DND-41 (cell line): ENCODE measurements at regions not wholly inside any gene's neighbourhood (a gene's known extent, or its start where the extent isn't known, plus 50 kb on each side); places are given as distances from the start of the nearest gene placed in this dataset.
"Not testable (repeated sequence)": the region's sequence is repeated elsewhere in the genome, so short reads cannot be mapped to it uniquely, and the experiment has no call there.

Experiments
- ATAC-seq: fragments of 200-7000 bp; cut with Tn5 transposase; 3 replicates; pipeline ENCODE4 v1.9.1; 2021; ENCODE audit warnings: low read depth; ENCODE audit not compliant: insufficient read depth
- DNase-seq: peaks from one replicate; pipeline ENCODE4 v3.0.0-alpha.2; 2020
- H2AFZ ChIP-seq: 2 replicates; pipeline ENCODE4 v1.6.0; 2012; ENCODE audit warnings: low read depth, low read length
- H3K27ac ChIP-seq: 2 replicates; pipeline ENCODE4 v1.5.1; 2012; ENCODE audit warnings: low read length, inconsistent platforms
- H3K27me3 ChIP-seq: fragments of 200-600 bp; sonication (generic); 2 replicates; pipeline ENCODE4 v1.6.0; 2012; ENCODE audit warnings: low read length, mild to moderate bottlenecking, inconsistent platforms; ENCODE audit not compliant: insufficient read depth, poor library complexity
- H3K36me3 ChIP-seq: 2 replicates; pipeline ENCODE4 v1.5.1; 2012; ENCODE audit warnings: low read length, inconsistent platforms; ENCODE audit not compliant: insufficient read depth
- H3K4me1 ChIP-seq: 2 replicates; pipeline ENCODE4 v1.5.1; 2012; ENCODE audit warnings: mild to moderate bottlenecking, low read length; ENCODE audit not compliant: insufficient read depth
- H3K4me2 ChIP-seq: 2 replicates; pipeline ENCODE4 v1.6.0; 2012; ENCODE audit warnings: mild to moderate bottlenecking, moderate library complexity, low read length, inconsistent platforms; ENCODE audit not compliant: insufficient read depth
- H3K4me3 ChIP-seq, 2 experiments: fragments of 200-600 bp in 1 of 2; shearing (Covaris generic) in 1 of 2; 2 replicates each; pipeline ENCODE4 v1.5.1; 2012 to 2016; ENCODE audit warnings: inconsistent platforms in 2 of 2, low read length in 2 of 2, mild to moderate bottlenecking in 2 of 2, low read depth in 1 of 2, moderate library complexity in 1 of 2
- H3K79me2 ChIP-seq: 2 replicates; pipeline ENCODE4 v1.6.0; 2012; ENCODE audit warnings: low read length, inconsistent platforms; ENCODE audit not compliant: insufficient read depth
- H3K9ac ChIP-seq: 2 replicates; pipeline ENCODE4 v1.6.0; 2012; ENCODE audit warnings: low read depth, mild to moderate bottlenecking, inconsistent platforms, low read length, moderate library complexity
- H3K9me3 ChIP-seq: 2 replicates; pipeline ENCODE4 v1.5.1; 2012; ENCODE audit warnings: low read length, moderate library complexity, mild to moderate bottlenecking, inconsistent platforms; ENCODE audit not compliant: insufficient read depth, severe bottlenecking
- H4K20me1 ChIP-seq: 2 replicates; pipeline ENCODE4 v1.6.0; 2012; ENCODE audit warnings: low read length; ENCODE audit not compliant: insufficient read depth
- EZH2 ChIP-seq: IDR thresholded peaks from 3 replicates; pipeline ENCODE4 v1.6.1; 2012; ENCODE audit warnings: borderline replicate concordance, low read depth, mild to moderate bottlenecking, moderate library complexity, low read length, inconsistent platforms; ENCODE audit not compliant: severe bottlenecking
- TF ChIP-seq, protein P1 (sequence below): IDR thresholded peaks from 2 replicates; pipeline ENCODE4 v1.5.1; 2012; ENCODE audit warnings: borderline replicate concordance, low read length, moderate library complexity, mild to moderate bottlenecking; ENCODE audit not compliant: poor library complexity, severe bottlenecking; ENCODE audit errors: extremely low read depth

- Histone ChIP-seq H3K4me2 (no peak overlapping the region), H3K79me2 (no peaks in the 10 kb centered on the region), H3K4me1 (no peaks in the 10 kb centered on the region), H4K20me1 (no peaks in the 10 kb centered on the region), H3K27ac (no peak overlapping the region), H2AFZ (no peak overlapping the region), H3K27me3 (peaks cover 2% of the 10 kb centered on the region), H3K36me3 (no peaks in the 10 kb centered on the region), H3K4me3 (no peak overlapping the region), H3K9me3 (no peaks in the 10 kb centered on the region), H3K9ac (no peak overlapping the region)
- no peak for DNase-seq
- TF ChIP-seq, protein P1, sequence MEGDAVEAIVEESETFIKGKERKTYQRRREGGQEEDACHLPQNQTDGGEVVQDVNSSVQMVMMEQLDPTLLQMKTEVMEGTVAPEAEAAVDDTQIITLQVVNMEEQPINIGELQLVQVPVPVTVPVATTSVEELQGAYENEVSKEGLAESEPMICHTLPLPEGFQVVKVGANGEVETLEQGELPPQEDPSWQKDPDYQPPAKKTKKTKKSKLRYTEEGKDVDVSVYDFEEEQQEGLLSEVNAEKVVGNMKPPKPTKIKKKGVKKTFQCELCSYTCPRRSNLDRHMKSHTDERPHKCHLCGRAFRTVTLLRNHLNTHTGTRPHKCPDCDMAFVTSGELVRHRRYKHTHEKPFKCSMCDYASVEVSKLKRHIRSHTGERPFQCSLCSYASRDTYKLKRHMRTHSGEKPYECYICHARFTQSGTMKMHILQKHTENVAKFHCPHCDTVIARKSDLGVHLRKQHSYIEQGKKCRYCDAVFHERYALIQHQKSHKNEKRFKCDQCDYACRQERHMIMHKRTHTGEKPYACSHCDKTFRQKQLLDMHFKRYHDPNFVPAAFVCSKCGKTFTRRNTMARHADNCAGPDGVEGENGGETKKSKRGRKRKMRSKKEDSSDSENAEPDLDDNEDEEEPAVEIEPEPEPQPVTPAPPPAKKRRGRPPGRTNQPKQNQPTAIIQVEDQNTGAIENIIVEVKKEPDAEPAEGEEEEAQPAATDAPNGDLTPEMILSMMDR = no peak
- no peak for TF ChIP-seq EZH2
- ATAC-seq = no peak
These were observed 299.6 kb downstream of the INHBA start for GRCh38 chr7:41403291-41403690.

GRCh38 chr7:41401833-41402232 is 301.1 kb downstream of the INHBA start:
- TF ChIP-seq EZH2 = no peak
- TF ChIP-seq, protein P1 = no peak
- Histone ChIP-seq H4K20me1 (no peaks in the 10 kb centered on the region), H3K4me3 (no peak overlapping the region), H3K9me3 (no peaks in the 10 kb centered on the region), H3K27me3 (peaks cover 2% of the 10 kb centered on the region), H3K4me1 (no peaks in the 10 kb centered on the region), H3K79me2 (no peaks in the 10 kb centered on the region), H3K27ac (no peak overlapping the region), H2AFZ (no peak overlapping the region), H3K36me3 (no peaks in the 10 kb centered on the region), H3K9ac (no peak overlapping the region), H3K4me2 (no peak overlapping the region)
- no peak for DNase-seq
- ATAC-seq = no peak

DNA sequence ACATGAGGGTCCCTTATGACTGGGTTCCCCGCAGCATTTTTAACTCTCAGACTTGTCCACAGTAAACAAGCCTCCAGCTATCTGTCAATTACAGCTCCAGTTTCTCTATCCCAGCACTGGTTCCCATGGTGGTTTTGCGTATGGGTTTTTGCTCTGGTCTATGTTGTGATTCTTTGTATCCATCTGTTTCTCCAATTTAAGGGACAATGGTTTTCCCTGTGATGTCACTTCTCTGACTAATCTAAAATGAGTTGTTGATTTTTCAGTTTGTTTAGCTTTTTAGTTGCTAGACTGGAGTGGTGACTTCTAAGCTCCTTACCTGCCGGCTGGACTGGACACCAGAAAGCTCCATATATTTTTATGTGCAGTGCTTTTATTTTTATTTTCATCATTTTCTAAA is 303.7 kb downstream of the INHBA start:
- ATAC-seq (no peak), DNase-seq (no peak)
- Histone ChIP-seq H3K4me1 (no peaks in the 10 kb centered on the region), H4K20me1 (no peaks in the 10 kb centered on the region), H3K36me3 (no peaks in the 10 kb centered on the region), H2AFZ (no peak overlapping the region), H3K27ac (no peak overlapping the region), H3K79me2 (no peaks in the 10 kb centered on the region), H3K4me3 (no peak overlapping the region), H3K9ac (no peak overlapping the region), H3K27me3 (peaks cover under 1% of the 10 kb centered on the region), H3K4me2 (no peak overlapping the region), H3K9me3 (no peaks in the 10 kb centered on the region)
- TF ChIP-seq EZH2 = no peak
- TF ChIP-seq, protein P1 = no peak

DNA sequence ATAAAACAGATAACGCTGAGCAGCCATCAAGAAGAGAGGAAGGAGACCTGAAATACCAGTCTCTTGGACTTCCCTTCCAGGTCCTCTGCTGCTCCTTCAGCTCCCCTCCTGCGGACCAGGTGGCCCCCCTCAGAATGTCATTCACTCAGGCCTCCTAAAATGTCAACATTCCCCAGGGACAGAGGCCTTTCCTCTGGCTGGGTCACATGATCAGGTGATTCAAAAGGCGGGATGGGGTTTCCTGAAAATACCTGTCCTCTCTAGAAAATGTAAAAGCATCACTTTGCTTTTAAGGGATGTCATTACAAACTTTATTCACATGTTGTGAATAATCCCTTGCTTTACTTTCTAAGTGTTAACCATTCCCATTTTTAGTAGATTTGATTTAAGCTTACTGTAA is 311.1 kb downstream of the INHBA start:
- H3K36me3 ChIP-seq = no peaks in the 10 kb centered on the region
- no peaks in the 10 kb centered on the region for H4K20me1 ChIP-seq
- no peaks in the 10 kb centered on the region for H3K27me3 ChIP-seq
- no peaks in the 10 kb centered on the region for H3K9me3 ChIP-seq
- no peak overlapping the region for H3K4me3 ChIP-seq
- ATAC-seq (no peak), DNase-seq (no peak)
- no peaks in the 10 kb centered on the region for H3K4me1 ChIP-seq
- TF ChIP-seq EZH2 = no peak
- TF ChIP-seq, protein P1 = no peak
- no peak overlapping the region for H3K4me2 ChIP-seq
- H2AFZ ChIP-seq = no peak overlapping the region
- no peak overlapping the region for H3K9ac ChIP-seq
- H3K27ac ChIP-seq = no peak overlapping the region
- H3K79me2 ChIP-seq = no peaks in the 10 kb centered on the region

DNA sequence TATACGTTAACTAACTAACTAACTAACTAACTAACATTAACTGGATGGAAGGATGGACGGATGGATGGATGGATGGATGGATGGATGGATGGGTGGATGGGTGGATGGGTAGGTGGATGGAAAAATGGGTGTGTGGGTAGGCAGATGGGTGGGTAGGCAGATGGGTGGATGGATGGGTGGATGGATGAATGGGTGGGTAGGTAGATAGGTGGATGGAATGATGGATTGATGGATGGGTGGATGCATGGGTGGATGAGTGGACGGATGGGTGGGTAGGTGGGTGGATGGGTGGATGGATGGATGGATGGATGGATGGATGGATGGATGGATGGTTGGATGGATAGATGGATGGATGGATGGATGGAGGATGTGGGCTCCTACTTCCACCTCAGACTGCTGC is 314.0 kb downstream of the INHBA start:
- H3K27me3 ChIP-seq, H3K79me2 ChIP-seq, DNase-seq, H3K27ac ChIP-seq, H3K36me3 ChIP-seq, ATAC-seq, H3K9me3 ChIP-seq, H3K4me3 ChIP-seq, H4K20me1 ChIP-seq, H3K4me1 ChIP-seq, H3K4me2 ChIP-seq, H2AFZ ChIP-seq, H3K9ac ChIP-seq: not testable (repeated sequence)
